GM20000 (cell line): ENCODE measurements at regions not wholly inside any gene's neighbourhood (a gene's known extent, or its start where the extent isn't known, plus 50 kb on each side); places are given as distances from the start of the nearest gene placed in this dataset.

Experiments
- DNase-seq: peaks from one replicate; pipeline ENCODE4 v3.0.0; 2012; ENCODE audit warnings: low spot score
- CTCF ChIP-seq: IDR thresholded peaks from 2 replicates; pipeline ENCODE4 v1.5.1; 2012; ENCODE audit warnings: mild to moderate bottlenecking, control low read depth; ENCODE audit errors: extremely low read depth, missing control alignments

DNA sequence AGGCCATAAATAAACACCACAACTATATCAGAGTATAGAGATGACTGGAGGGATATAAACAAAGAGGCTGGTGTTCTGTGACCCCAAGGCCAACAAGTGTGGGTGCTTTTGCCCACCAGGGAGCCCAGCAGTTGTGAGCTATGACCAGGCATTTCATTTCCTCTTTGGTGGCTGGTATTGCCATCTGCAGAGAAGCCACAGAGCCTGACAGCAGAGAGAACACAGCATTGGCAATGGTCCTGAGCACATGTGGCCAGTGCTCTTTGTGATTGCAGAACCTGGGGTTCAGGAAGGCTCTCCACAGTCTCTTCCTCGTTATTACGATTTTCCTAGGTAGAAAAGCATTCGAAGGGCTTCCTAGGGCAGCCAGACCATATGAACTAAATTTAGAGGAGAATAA, 112.3 kb downstream of the TM2D1 start:
- no peak for TF ChIP-seq CTCF
- no peak for DNase-seq

- TF ChIP-seq CTCF = no peak
- DNase-seq = no peak
Measured at GRCh38 chr1:61609040-61609439, 115.9 kb downstream of the TM2D1 start.

DNA sequence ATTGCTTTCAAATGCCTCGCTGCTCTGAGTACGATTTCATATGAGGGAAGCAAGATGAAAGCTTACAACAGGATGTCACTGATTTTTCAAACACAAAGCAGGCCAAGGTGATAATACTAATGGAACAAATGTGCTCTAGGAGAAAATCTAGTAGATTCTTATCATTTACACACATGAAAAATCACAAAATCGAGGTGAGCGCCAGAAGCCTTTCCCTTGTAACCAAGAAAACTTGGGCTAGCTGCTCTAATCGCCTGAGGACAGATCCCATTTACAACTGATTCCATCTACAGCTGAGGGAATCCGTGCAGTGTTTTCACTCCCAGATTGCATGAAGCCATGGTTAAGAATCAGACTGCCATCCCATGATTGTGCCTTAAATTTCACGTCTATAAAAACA, 117.5 kb downstream of the TM2D1 start:
- TF ChIP-seq CTCF = no peak
- DNase-seq = no peak

DNA sequence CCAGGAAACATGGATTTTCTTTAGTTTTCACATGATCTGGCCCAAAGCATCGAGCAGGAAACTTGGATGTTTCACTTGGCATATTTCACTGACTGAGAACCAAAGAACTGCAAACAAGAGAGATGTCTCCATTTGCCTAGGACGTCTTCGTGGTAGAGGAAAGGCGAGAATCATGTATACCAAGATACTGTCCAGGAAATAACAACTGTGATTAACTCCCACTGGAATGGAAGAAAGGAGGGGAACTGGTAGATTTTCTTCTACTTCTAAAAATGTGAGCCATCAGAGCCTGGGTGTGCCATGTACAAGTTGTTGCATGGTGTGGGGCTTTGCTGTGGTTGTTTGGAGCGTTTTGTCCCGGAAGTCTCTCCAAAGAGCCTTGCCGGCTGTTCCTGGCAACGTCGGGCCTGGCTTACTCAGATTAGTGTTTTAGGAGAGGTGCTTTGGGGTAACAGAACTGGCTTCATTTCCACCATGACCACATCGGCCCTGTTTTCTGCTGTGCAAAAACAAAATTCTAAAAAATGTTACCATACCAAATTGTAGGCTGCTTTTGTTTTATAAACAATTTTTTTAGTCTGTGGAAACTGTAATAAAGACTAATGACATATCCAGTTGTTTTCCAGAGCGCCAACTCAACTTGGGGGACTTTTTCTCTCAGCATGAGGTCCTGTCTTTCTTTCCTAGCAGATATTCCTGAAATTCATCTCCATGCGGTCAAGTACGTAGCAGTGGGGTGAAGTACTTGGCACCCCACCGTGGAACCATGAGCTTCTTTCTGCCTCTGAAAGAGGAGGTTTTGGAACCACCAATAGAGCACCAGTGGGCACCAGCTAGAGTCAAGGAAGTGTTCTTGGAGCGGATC, 118.3 kb downstream of the TM2D1 start:
- TF ChIP-seq CTCF = no peak
- no peak for DNase-seq

GRCh38 chr1:61605607-61606321, 119.2 kb downstream of the TM2D1 start:
- no peak for DNase-seq
- no peak for TF ChIP-seq CTCF

DNA sequence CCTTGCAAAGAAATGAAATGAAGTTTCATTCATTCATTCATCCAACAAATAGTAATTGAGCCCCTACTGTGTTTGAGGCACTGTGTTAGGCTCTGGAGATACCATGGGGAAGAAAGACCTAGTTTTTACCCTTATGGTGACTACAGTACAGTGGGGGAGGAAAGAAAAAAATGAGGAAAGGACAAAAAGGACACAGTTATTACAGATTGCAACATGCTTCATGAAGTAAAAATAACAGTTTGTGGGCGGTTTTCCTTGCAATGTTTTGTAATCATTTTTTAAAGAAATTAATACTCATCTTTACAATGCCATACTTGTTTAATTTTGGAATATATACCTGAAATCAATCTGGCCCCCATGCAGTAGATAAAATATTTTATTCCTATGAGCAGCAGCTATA, 120.3 kb downstream of the TM2D1 start:
- DNase-seq = no peak
- TF ChIP-seq CTCF = no peak

- no peak for DNase-seq
- no peak for TF ChIP-seq CTCF
Measured at GRCh38 chr1:61604261-61604660, 120.7 kb downstream of the TM2D1 start.
